ENCODE measurements at regions not wholly inside any gene's neighbourhood (a gene's known extent, or its start where the extent isn't known, plus 50 kb on each side); places are given as distances from the start of the nearest gene placed in this dataset.

- no peak for DNase-seq (ENCODE audit: low spot score)
Measured at GRCh38 chr12:98402671-98403070, 112.7 kb upstream of the TMPO start.

DNA sequence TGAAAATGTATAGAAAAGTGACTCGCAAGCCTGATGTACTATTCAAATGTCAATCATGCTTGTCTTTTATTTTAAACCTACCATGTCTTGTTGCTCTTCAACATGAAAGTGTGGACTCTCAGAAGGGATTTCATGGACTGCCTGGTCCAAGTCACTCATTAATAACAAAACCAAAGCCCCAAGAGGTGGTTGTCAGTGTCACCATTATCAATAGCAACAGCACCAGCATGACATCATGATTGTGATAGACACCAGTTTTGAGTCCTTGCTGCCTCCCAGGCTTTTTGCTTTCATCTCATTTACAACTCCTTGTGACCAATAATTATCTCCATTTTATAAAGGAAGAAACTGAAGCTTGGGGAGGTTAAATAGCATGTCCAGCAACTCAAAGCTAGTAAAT, 112.0 kb upstream of the TMPO start:
- no peak for DNase-seq (ENCODE audit: low spot score)

DNA sequence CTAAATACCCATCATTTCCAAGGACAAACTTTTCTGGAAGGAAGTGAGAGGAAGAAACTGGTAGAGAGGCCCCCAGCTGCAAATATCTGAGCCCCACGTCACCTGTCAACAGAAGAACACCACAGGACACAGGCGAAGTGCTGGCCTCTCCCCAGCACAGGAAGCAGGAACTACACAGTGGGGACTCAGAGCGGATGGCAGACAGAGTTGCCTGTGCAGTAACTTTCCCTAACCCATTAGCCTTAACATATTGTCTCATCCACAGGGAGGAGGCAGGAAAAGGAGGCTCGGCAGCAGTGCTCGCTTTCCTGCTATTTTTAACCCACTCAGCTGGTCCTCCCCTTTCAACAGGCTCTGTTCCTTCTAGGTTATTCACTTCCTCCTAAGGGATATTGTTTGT, 111.5 kb upstream of the TMPO start:
- DNase-seq (ENCODE audit: low spot score): no peak

DNA sequence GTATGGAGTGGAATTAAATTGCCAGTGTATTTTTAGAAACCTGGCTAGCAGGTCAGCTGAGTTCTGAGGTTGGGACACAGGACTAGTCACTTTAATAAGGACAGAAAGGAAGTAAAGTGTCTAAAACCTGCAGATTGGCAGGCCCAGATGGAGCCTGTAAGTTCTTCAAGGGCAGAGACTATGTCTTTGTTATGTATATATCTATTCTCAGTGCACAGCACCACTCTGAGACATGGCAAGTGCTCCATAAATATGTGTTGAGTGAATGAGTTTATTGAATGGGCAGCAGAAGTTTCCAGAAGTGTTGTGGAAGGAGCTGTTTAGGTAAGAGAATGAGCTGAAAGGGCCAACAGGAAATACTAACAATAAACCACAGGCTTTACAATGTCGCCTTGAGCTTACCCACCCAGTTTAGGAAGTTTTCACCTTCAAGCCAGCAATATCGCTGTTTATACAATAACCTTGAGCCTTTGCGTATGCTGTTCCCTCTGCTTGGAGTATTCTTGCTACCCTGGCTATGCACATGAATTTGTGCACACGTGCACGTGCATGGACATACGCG, 109.5 kb upstream of the TMPO start:
- no peak for DNase-seq (ENCODE audit: low spot score)

- DNase-seq (ENCODE audit: low spot score): no peak
Measured at GRCh38 chr12:98406378-98406777, 109.0 kb upstream of the TMPO start.

DNA sequence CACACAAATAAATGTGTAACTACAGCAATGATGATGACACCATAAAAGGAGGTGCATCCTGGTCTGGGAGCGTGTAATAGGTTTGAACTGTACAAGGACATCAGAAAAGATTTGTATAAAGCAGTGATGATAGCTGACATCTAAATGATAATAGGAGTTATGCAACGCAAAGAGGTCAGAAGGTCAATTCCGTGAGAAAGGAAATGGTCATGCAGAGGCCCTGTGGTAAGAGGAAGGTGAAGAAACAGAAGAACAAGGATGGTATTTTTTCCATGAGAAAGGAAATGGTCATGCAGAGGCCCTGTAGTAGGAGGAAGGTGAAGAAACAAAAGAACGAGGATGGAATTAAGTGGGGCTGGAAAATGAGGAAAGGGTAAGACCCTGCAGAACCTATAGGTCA, 106.7 kb upstream of the TMPO start:
- DNase-seq (ENCODE audit: low spot score): no peak

DNA sequence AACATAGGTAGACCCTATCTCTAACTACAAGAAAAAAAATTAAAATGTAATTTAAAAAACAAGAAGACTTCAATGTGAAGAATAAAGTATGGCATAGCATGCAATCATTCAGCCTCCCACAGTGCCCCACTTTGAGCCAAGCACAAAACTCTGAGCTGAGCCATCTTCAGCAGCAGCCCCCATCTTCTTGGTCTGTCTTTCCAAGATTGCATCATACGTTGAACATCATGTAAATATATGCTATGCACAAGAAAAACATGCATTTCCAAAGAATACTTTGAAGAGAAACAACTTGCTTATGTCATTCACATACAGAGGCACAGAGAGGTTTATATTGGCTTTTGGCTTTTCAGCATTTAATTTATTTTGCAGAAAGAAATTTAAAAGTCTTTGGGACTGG, 105.8 kb upstream of the TMPO start:
- no peak for DNase-seq (ENCODE audit: low spot score)

GRCh38 chr12:98410356-98410755, 105.0 kb upstream of the TMPO start:
- DNase-seq (ENCODE audit: low spot score): no peak

GRCh38 chr12:98416845-98417244, 98.5 kb upstream of the TMPO start:
- peak; percentile 53 for DNase-seq (ENCODE audit: low spot score)

GRCh38 chr12:98417266-98417665, 98.1 kb upstream of the TMPO start:
- no peak for DNase-seq (ENCODE audit: low spot score)

DNA sequence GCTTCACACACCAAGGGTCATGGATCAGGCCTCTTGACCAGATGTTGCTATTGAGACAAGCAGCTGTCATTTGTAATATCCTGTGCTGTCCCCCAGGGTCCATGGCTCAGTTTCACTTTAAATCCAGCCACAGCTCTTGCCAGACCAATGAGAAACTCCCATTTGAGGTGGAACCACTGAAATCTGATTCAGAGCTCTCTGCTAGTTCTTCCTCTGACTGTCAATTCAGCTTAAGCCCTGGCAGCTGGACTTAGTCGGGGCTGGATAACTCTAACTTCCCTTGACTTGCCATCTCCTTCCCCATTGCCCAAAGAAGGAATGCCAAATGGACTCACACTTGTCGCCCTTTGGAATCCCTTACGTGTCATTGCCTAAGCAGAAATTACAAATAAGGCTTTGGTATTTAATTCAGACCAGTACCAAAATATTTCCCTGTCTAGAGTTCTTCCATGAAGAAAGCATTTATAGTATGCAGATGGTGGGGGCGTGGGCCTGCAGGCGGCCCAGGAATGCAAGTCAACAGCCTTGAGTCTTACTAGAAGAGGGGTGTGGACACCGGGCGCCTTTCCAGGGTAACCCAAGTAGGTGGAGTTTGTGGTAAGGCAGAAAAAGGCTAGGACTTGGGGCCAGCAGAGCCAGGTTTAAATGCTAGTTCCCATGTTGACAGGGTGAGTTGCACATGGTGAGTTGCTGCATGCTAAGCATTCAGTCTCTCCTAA, 96.9 kb upstream of the TMPO start:
- DNase-seq (ENCODE audit: low spot score): peak; percentile 93

- DNase-seq (ENCODE audit: low spot score): peak; percentile 21
Measured at GRCh38 chr12:98419081-98419794, 96.2 kb upstream of the TMPO start.

GRCh38 chr12:98419795-98420404, 95.5 kb upstream of the TMPO start:
- DNase-seq (ENCODE audit: low spot score): no peak

GRCh38 chr12:98420461-98420860, 94.9 kb upstream of the TMPO start:
- DNase-seq (ENCODE audit: low spot score): no peak

DNA sequence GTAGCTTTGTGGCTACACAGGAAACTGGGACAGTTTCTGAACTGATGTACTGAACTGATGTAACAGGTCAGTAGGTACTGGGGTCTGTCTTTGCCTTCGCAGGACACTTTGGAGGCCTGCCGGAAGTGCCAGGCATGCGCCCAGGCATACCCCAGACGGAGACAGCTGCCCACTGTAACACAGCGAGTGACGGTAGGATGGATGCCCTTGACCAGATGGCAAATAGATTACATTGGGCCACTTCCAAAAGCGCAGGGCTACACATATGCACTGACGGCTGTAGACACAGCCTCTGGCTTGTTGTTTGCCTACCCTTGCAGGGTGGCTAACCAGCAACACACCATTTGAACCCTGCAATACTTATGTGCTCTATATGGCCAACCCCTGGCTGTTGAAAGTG, 94.1 kb upstream of the TMPO start:
- DNase-seq (ENCODE audit: low spot score): no peak

DNA sequence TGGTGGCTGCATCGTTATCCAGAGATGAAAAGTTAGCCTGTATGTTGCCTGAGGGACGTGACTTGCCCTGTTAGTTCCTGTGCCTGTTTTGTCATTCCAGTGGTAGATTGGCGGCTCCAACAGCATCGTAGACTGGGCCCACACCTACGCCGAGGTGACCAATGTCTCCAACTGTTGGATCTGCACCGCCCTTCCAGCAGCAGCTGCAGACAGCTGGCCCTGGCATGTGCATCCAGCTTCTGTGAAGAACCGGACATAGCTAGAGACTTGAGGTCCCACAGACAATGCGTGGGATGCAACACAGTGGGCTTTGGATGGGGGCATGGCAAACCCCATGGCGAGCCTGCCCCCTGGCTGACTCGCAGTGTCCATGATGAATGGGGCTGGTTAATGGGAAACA, 93.0 kb upstream of the TMPO start:
- DNase-seq (ENCODE audit: low spot score): no peak

DNA sequence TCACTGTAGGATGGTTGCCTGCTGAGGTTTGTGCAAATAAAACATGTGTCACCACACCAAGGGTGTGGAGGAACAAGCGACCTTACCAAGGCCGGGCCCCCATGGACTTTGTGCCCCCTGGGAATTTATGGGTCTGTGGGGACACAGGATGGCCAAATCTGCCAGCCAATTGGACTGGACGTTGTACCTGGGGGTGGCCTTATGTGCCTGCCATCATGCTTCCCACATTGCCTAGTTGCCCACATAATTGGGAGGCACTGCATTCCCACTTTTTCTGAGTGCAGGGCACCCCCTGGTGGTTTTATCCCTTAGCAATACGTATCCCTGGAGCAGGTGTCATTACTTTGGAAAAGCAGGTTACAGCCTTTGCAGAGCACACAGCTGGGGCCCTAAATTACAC, 92.6 kb upstream of the TMPO start:
- DNase-seq (ENCODE audit: low spot score): no peak

- no peak for DNase-seq (ENCODE audit: low spot score)
Measured at GRCh38 chr12:98423963-98424362, 91.4 kb upstream of the TMPO start.

DNA sequence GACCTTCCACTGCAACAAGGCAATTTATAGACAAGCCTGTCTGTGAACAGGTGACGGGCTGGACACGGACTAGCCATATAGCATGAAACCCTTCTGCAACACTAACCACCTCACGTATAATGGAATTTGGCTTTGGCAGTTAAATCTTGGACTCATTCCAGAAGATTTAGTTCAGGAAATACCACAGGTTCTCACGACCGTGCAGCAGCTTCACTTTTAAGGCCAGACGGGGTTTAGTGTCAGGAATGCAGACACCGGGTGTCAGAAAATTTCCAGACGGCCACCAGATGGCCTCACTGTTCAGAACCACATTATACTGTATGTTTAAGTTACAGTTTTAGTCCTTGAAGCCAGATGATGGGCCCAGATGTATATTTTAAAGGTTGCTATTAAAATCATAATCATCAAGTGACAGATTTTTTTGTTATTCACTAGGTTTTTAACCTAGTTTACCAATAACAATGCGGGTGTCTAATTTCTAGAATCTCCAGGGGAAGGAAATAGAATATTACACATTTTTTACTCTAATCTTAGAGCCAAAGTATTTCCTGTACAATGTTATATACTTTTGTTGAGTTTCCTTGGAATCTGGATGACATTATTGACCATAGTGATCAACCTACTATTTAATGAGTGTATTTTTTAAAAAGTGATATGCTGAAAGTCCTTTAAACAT, 90.5 kb upstream of the TMPO start:
- DNase-seq (ENCODE audit: low spot score): peak; percentile 83

DNA sequence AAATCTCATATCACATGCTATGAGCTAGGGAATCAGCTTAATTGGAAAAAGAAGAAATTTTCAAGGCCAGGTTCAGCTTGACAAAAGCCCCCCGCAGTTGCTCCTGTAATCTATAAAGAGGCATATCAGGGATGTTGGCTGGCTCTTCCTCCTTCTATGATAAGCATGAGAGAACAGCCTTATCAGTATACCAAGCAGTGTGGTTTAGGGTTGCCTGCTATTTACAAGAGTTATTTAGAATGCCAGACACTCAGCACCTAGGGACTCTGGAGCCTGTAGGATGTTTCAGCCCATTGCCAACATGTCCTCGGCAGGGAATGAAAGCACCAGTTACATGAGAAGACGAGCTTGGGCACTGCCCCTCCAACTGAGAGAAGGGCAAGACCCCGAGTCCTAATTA, 89.5 kb upstream of the TMPO start:
- DNase-seq (ENCODE audit: low spot score): no peak

GRCh38 chr12:98431089-98431488, 84.3 kb upstream of the TMPO start:
- no peak for DNase-seq (ENCODE audit: low spot score)

DNA sequence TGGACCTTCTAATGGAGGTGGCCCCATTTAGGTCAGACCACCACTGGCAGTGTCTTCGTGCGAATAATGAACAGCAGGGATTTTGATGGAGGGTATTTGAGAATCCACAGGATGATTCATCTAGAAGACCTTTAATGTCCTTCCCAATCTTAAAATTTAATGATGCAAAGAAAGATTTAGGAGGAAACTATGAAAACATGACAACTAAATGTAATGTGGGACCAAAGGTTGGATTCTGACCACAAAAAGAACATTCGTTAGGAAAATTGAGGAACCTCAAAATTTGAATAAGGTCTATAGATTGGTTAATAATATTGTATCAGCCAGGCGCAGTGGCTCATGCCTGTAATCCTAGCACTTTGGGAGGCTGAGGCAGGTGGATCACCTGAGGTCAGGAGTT, 78.2 kb upstream of the TMPO start:
- DNase-seq (ENCODE audit: low spot score): no peak

Measured in GM03348 (cell line).